GM18951 (cell line): ENCODE measurements at regions not wholly inside any gene's neighbourhood (a gene's known extent, or its start where the extent isn't known, plus 50 kb on each side); places are given as distances from the start of the nearest gene placed in this dataset.
"Not testable (repeated sequence)": the region's sequence is repeated elsewhere in the genome, so short reads cannot be mapped to it uniquely, and the experiment has no call there.

ENCODE experiments used
- POLR2A ChIP-seq: IDR thresholded peaks from 4 replicates; pipeline ENCODE4 v1.6.1; 2011; ENCODE audit warnings: mild to moderate bottlenecking; ENCODE audit not compliant: insufficient read length, insufficient read depth; ENCODE audit errors: extremely low read depth
- in situ Hi-C: fragments of 300-500 bp; cut with MboI; formaldehyde crosslinking; loops from one replicate; pipeline ENCODE4 v1.12.0; 2022; ENCODE audit warnings: low sequenced_read_pairs, mixed read lengths, inconsistent platforms; ENCODE audit not compliant: unreplicated experiment

- TF ChIP-seq POLR2A, result no peak
Observed at GRCh38 chr11:42720716-42721563, 590.9 kb upstream of the API5 start.

GRCh38 chr11:42727879-42728278 is 583.9 kb upstream of the API5 start:
- in situ Hi-C loops, result no loop called here
- no peak for TF ChIP-seq POLR2A

More at GRCh38 chr11:42720716-42721563, 590.9 kb upstream of the API5 start:
- in situ Hi-C loops, result no loop called here

- in situ Hi-C loops, result no loop called here
Observed at GRCh38 chr11:42762348-42762747, 549.4 kb upstream of the API5 start.

GRCh38 chr11:42764936-42765335 is 546.9 kb upstream of the API5 start:
- in situ Hi-C loops, result no loop called here

More at GRCh38 chr11:42762348-42762747, 549.4 kb upstream of the API5 start:
- no peak for TF ChIP-seq POLR2A

GRCh38 chr11:42768576-42768975 is 543.2 kb upstream of the API5 start:
- TF ChIP-seq POLR2A, result no peak
- in situ Hi-C loops, result no loop called here

More at GRCh38 chr11:42764936-42765335, 546.9 kb upstream of the API5 start:
- TF ChIP-seq POLR2A, result no peak

- no peak for TF ChIP-seq POLR2A
- in situ Hi-C loops, result loop anchor here (10.0 kb wide), 1 partner anchor 514 kb away; no protein-coding TSS in a partner anchor
Observed at GRCh38 chr11:42770444-42771065, 541.2 kb upstream of the API5 start.

- TF ChIP-seq POLR2A, result no peak
- in situ Hi-C loops, result loop anchor here (10.0 kb wide), 1 partner anchor 512 kb away; no protein-coding TSS in a partner anchor
Observed at GRCh38 chr11:42772886-42773285, 538.9 kb upstream of the API5 start.

- in situ Hi-C loops, result loop anchor here (10.0 kb wide), 1 partner anchor 511 kb away; no protein-coding TSS in a partner anchor
Observed at GRCh38 chr11:42773729-42774128, 538.1 kb upstream of the API5 start.

GRCh38 chr11:42774567-42774966 is 537.2 kb upstream of the API5 start:
- in situ Hi-C loops, result loop anchor here (10.0 kb wide), 1 partner anchor 510 kb away; no protein-coding TSS in a partner anchor
- TF ChIP-seq POLR2A, result no peak

More at GRCh38 chr11:42773729-42774128, 538.1 kb upstream of the API5 start:
- TF ChIP-seq POLR2A, result no peak

GRCh38 chr11:42777776-42778175 is 534.0 kb upstream of the API5 start:
- no peak for TF ChIP-seq POLR2A
- in situ Hi-C loops, result loop anchor here (10.0 kb wide), 1 partner anchor 507 kb away; no protein-coding TSS in a partner anchor

GRCh38 chr11:42778193-42778592 is 533.6 kb upstream of the API5 start:
- in situ Hi-C loops, result loop anchor here (10.0 kb wide), 1 partner anchor 507 kb away; no protein-coding TSS in a partner anchor
- no peak for TF ChIP-seq POLR2A

GRCh38 chr11:42779555-42779954 is 532.2 kb upstream of the API5 start:
- TF ChIP-seq POLR2A, result no peak
- in situ Hi-C loops, result loop anchor here (10.0 kb wide), 1 partner anchor 505 kb away; no protein-coding TSS in a partner anchor

GRCh38 chr11:42786981-42787380 is 524.8 kb upstream of the API5 start:
- TF ChIP-seq POLR2A, result no peak

GRCh38 chr11:42795483-42795882 is 516.3 kb upstream of the API5 start:
- in situ Hi-C loops, result not testable (repeated sequence)

More at GRCh38 chr11:42786981-42787380, 524.8 kb upstream of the API5 start:
- in situ Hi-C loops, result no loop called here
